ENCODE measurements at regions not wholly inside any gene's neighbourhood (a gene's known extent, or its start where the extent isn't known, plus 50 kb on each side); places are given as distances from the start of the nearest gene placed in this dataset.
"Not testable (repeated sequence)": the region's sequence is repeated elsewhere in the genome, so short reads cannot be mapped to it uniquely, and the experiment has no call there.

DNA sequence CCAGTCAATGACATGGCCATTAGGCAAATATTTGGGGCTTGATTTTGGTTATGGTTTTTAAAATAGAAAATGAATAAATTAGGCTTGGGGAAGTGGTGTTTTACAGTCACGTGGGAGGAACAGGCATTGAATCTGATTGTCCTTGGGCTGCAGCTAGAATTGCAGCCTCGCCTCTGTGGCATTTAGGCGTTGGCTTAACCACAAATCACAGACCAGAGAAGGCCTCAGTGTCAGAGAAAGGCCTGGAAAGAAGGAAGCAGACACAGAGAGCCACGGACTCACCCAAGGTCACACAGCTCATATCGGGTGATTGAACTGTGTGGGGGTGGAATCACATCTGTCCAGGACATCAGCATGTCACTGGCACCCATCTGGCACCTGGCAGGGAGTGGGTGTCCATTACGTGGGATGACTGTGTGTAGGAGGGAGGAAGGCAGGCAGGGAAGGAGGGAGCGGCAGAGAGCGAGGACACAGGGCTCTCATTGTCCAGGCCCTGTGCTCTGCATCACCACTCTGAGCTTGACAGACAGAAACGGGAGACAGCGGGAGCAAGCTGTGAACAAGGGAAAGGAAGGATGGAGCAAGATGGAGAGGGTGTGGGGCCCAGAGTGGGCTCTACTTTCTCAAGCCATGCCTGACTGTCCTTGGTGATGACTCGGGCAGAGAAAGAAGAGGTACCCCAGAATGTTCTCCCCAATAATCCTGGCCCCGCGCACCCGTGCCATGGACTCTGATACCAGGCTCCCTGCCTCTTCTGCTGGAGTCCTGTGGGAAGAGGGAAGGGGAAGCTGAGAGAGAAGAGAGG lies 186.4 kb downstream of the FAM43A start:
- no peak for DNase-seq (ENCODE audit: low read depth, low spot score)
- Histone ChIP-seq H3K9me3 (ENCODE audit: control insufficient read depth, insufficient read depth, low read depth, low read length) (no peaks in the 10 kb centered on the region), H3K4me1 (ENCODE audit: control insufficient read depth, insufficient read depth, low read length) (peaks cover 27% of the 10 kb centered on the region), H3K4me3 (ENCODE audit: low read depth in 2 of 2, low read length in 2 of 2) (no peak overlapping the region; a peak in 1 of 4 replicates), H3K27me3 (ENCODE audit: control insufficient read depth, insufficient read depth, low read length) (no peaks in the 10 kb centered on the region), H3K36me3 (ENCODE audit: control insufficient read depth, insufficient read depth, low read length) (no peaks in the 10 kb centered on the region), H3K27ac (ENCODE audit: low read length) (peak overlapping the region; percentile 36)
- intact Hi-C loops (cut with micrococcal nuclease; ENCODE audit: unreplicated experiment) = loop anchor here (10.0 kb wide), 1 partner anchor 187 kb away; the partner anchor contains the start of gene FAM43A
- in situ Hi-C loops (cut with HindIII; ENCODE audit: low pct_unique_long_range_greater_than_20kb, low sequenced_read_pairs) = no loop called here
- BruUV-seq (replicated peaks) = no TSS peak
- TF ChIP-seq SIN3A (IDR thresholded peaks at IDR 0.05; ENCODE audit: borderline replicate concordance, insufficient read depth, low read depth, low read length) = no peak
- TF ChIP-seq TCF7L2 (IDR thresholded peaks at IDR 0.05; ENCODE audit: low read depth, low read length) = no peak
- TF ChIP-seq POLR2AphosphoS5 (IDR thresholded peaks at IDR 0.05; ENCODE audit: low read depth, low read length) = no peak
- TF ChIP-seq REST (IDR thresholded peaks at IDR 0.05; ENCODE audit: insufficient read depth in 1 of 2, low read depth in 2 of 2, low read length in 1 of 2) = no peak
- no peak for TF ChIP-seq CTCF (IDR thresholded peaks at IDR 0.05)
- ChIA-PET CTCF (interaction anchor here (1.2 kb wide), 1 partner anchor 189 kb away, joined by 3 read pairs; no protein-coding TSS in a partner anchor), POLR2A (no interaction called here)
- ATAC-seq = peak; percentile 41

- H3K9me3 ChIP-seq (ENCODE audit: control insufficient read depth, insufficient read depth, low read depth, low read length) = no peaks in the 10 kb centered on the region
- no peaks in the 10 kb centered on the region for H3K27me3 ChIP-seq (ENCODE audit: control insufficient read depth, insufficient read depth, low read length)
- POLR2A ChIA-PET = no interaction called here
- in situ Hi-C loops (cut with HindIII; ENCODE audit: low pct_unique_long_range_greater_than_20kb, low sequenced_read_pairs) (no loop called here), intact Hi-C loops (cut with micrococcal nuclease; ENCODE audit: unreplicated experiment) (loop anchor here (10.0 kb wide), 1 partner anchor 188 kb away; the partner anchor contains the start of gene FAM43A)
- no peaks in the 10 kb centered on the region for H3K36me3 ChIP-seq (ENCODE audit: control insufficient read depth, insufficient read depth, low read length)
- H3K4me3 ChIP-seq (ENCODE audit: low read depth in 2 of 2, low read length in 2 of 2) = no peak overlapping the region
- DNase-seq (ENCODE audit: low read depth, low spot score) (no peak), ATAC-seq (no peak)
- H3K4me1 ChIP-seq (ENCODE audit: control insufficient read depth, insufficient read depth, low read length) = peaks cover 27% of the 10 kb centered on the region
- BruUV-seq (replicated peaks) = no TSS peak
- TF ChIP-seq POLR2AphosphoS5 (IDR thresholded peaks at IDR 0.05; ENCODE audit: low read depth, low read length) (no peak), TCF7L2 (IDR thresholded peaks at IDR 0.05; ENCODE audit: low read depth, low read length) (no peak)
- H3K27ac ChIP-seq (ENCODE audit: low read length) = peak overlapping the region; percentile 36
- CTCF ChIA-PET = interaction anchor here (1.2 kb wide), 1 partner anchor 190 kb away, joined by 3 read pairs; no protein-coding TSS in a partner anchor
Measured at GRCh38 chr3:194872669-194872977, 186.9 kb downstream of the FAM43A start.

- H3K36me3 ChIP-seq (ENCODE audit: control insufficient read depth, insufficient read depth, low read length); H3K9me3 ChIP-seq (ENCODE audit: control insufficient read depth, insufficient read depth, low read depth, low read length); in situ Hi-C loops (cut with HindIII; ENCODE audit: low pct_unique_long_range_greater_than_20kb, low sequenced_read_pairs); ATAC-seq; H3K27ac ChIP-seq (ENCODE audit: low read length); DNase-seq (ENCODE audit: low read depth, low spot score); H3K4me3 ChIP-seq (ENCODE audit: low read depth in 2 of 2, low read length in 2 of 2); BruUV-seq (replicated peaks); H3K27me3 ChIP-seq (ENCODE audit: control insufficient read depth, insufficient read depth, low read length); POLR2A ChIA-PET: not testable (repeated sequence)
- H3K4me1 ChIP-seq (ENCODE audit: control insufficient read depth, insufficient read depth, low read length) = peaks cover 27% of the 10 kb centered on the region
- CTCF ChIA-PET = interaction anchor here (0.6 kb wide), 1 partner anchor 61 kb away, joined by 3 read pairs; no protein-coding TSS in a partner anchor
- intact Hi-C loops (cut with micrococcal nuclease; ENCODE audit: unreplicated experiment) = loop anchor here (10.0 kb wide), 1 partner anchor 189 kb away; the partner anchor contains the start of gene FAM43A
Measured at GRCh38 chr3:194873474-194873873, 187.8 kb downstream of the FAM43A start.

Measured in Panc1 (cell line).